OCI-LY1 (cell line): ENCODE measurements at regions not wholly inside any gene's neighbourhood (a gene's known extent, or its start where the extent isn't known, plus 50 kb on each side); places are given as distances from the start of the nearest gene placed in this dataset.
"Not testable (repeated sequence)": the region's sequence is repeated elsewhere in the genome, so short reads cannot be mapped to it uniquely, and the experiment has no call there.

Experiments used
- H2AFZ ChIP-seq: fragments of 200-600 bp; sonication (generic), shearing (Covaris generic); 2 replicates; pipeline ENCODE4 v1.6.0; 2014; ENCODE audit warnings: antibody characterized with exemption, mild to moderate bottlenecking, low read length
- H3F3A ChIP-seq: fragments of 200-600 bp; sonication (generic), shearing (Covaris generic); 2 replicates; pipeline ENCODE4 v1.6.0; 2014; ENCODE audit warnings: mild to moderate bottlenecking, antibody characterized with exemption, low read length, moderate library complexity; ENCODE audit not compliant: insufficient read depth
- H3K27ac ChIP-seq: fragments of 200-600 bp; sonication (generic); 2 replicates; pipeline ENCODE4 v1.5.1; 2014; ENCODE audit warnings: low read length, mixed run types, mild to moderate bottlenecking, low read depth; ENCODE audit not compliant: poor library complexity, severe bottlenecking
- H3K27me3 ChIP-seq: fragments of 200-600 bp; sonication (generic); 2 replicates; pipeline ENCODE4 v1.6.0; 2014; ENCODE audit warnings: antibody characterized with exemption, mild to moderate bottlenecking, low read length, moderate library complexity; ENCODE audit not compliant: insufficient read depth
- H3K36me3 ChIP-seq: fragments of 200-600 bp; sonication (generic); 2 replicates; pipeline ENCODE4 v1.6.1; 2014; ENCODE audit warnings: mild to moderate bottlenecking, antibody characterized with exemption, low read length, moderate library complexity, mixed read lengths; ENCODE audit not compliant: insufficient read depth
- H3K4me1 ChIP-seq: fragments of 200-600 bp; sonication (generic); 2 replicates; pipeline ENCODE4 v1.5.1; 2014; ENCODE audit warnings: mild to moderate bottlenecking, low read length, moderate library complexity; ENCODE audit not compliant: insufficient read depth, severe bottlenecking
- H3K4me2 ChIP-seq: fragments of 200-600 bp; sonication (generic), shearing (Covaris generic); 2 replicates; pipeline ENCODE4 v1.6.1; 2014; ENCODE audit warnings: low read length
- H3K4me3 ChIP-seq: fragments of 200-600 bp; sonication (generic); 2 replicates; pipeline ENCODE4 v1.5.1; 2014; ENCODE audit warnings: low read length, low read depth, mild to moderate bottlenecking, mixed read lengths; ENCODE audit not compliant: poor library complexity, severe bottlenecking
- H3K79me2 ChIP-seq: fragments of 200-600 bp; shearing (Covaris generic); 2 replicates; pipeline ENCODE4 v1.6.1; 2016; ENCODE audit warnings: mixed run types, low read length, mixed read lengths; ENCODE audit not compliant: insufficient read depth
- H3K9ac ChIP-seq: fragments of 200-600 bp; sonication (generic), shearing (Covaris generic); 2 replicates; pipeline ENCODE4 v1.6.1; 2014; ENCODE audit warnings: mild to moderate bottlenecking, low read length, mixed read lengths
- H3K9me2 ChIP-seq: fragments of 200-600 bp; sonication (generic), shearing (Covaris generic); 2 replicates; pipeline ENCODE4 v1.6.1; 2014; ENCODE audit warnings: low read depth, mild to moderate bottlenecking, low read length, mixed read lengths
- H3K9me3 ChIP-seq: fragments of 200-600 bp; shearing (Covaris generic); 2 replicates; pipeline ENCODE4 v1.6.1; 2014; ENCODE audit warnings: low read length, mixed read lengths
- H4K20me1 ChIP-seq: fragments of 200-600 bp; sonication (generic), shearing (Covaris generic); 2 replicates; pipeline ENCODE4 v1.6.0; 2016; ENCODE audit warnings: mild to moderate bottlenecking, low read length; ENCODE audit not compliant: insufficient read depth
- EZH2 ChIP-seq: fragments of 200-600 bp; sonication (generic), shearing (Covaris generic); IDR thresholded peaks from 2 replicates; pipeline ENCODE4 v1.8.0; 2017; ENCODE audit warnings: borderline replicate concordance, mixed run types, mild to moderate bottlenecking, antibody characterized with exemption, low read length, moderate library complexity, mixed read lengths
- TF ChIP-seq, protein P1 (sequence below): fragments of 200-600 bp; sonication (generic), shearing (Covaris generic); IDR thresholded peaks from 2 replicates; pipeline ENCODE4 v1.5.1; 2017; ENCODE audit warnings: mild to moderate bottlenecking, antibody characterized with exemption, low read length, moderate library complexity, mixed read lengths

DNA sequence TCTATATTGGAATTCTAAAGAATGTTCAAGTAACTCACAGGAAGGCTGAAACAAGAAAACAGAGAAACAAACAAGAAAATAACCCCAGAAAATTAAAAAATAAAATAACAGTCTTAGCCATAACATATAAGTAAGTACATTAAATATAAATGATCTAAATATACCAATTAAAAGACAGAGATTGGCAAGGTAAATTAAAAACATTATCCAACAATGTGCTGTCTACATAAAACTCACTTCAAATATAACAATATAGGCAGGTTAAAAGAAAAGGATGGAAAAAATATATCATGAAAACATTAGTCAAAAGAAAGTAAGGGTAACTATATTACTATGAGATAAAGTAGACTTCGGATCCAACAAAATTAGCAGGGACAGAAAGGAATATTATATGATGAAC, 98.1 kb upstream of the NANOS1 start:
- Histone ChIP-seq H3K4me1 (no peaks in the 10 kb centered on the region), H3K36me3 (no peaks in the 10 kb centered on the region), H3K4me2 (no peak overlapping the region), H3K4me3 (no peak overlapping the region), H3F3A (no peaks in the 10 kb centered on the region), H2AFZ (no peak overlapping the region), H3K9me3 (no peaks in the 10 kb centered on the region; the same call in 1 of the 2 replicates), H3K9me2 (no peaks in the 10 kb centered on the region), H3K9ac (no peak overlapping the region), H3K27ac (no peak overlapping the region), H4K20me1 (no peaks in the 10 kb centered on the region), H3K27me3 (no peaks in the 10 kb centered on the region), H3K79me2 (no peaks in the 10 kb centered on the region)
- TF ChIP-seq, protein P1, sequence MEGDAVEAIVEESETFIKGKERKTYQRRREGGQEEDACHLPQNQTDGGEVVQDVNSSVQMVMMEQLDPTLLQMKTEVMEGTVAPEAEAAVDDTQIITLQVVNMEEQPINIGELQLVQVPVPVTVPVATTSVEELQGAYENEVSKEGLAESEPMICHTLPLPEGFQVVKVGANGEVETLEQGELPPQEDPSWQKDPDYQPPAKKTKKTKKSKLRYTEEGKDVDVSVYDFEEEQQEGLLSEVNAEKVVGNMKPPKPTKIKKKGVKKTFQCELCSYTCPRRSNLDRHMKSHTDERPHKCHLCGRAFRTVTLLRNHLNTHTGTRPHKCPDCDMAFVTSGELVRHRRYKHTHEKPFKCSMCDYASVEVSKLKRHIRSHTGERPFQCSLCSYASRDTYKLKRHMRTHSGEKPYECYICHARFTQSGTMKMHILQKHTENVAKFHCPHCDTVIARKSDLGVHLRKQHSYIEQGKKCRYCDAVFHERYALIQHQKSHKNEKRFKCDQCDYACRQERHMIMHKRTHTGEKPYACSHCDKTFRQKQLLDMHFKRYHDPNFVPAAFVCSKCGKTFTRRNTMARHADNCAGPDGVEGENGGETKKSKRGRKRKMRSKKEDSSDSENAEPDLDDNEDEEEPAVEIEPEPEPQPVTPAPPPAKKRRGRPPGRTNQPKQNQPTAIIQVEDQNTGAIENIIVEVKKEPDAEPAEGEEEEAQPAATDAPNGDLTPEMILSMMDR = no peak
- TF ChIP-seq EZH2 = no peak

DNA sequence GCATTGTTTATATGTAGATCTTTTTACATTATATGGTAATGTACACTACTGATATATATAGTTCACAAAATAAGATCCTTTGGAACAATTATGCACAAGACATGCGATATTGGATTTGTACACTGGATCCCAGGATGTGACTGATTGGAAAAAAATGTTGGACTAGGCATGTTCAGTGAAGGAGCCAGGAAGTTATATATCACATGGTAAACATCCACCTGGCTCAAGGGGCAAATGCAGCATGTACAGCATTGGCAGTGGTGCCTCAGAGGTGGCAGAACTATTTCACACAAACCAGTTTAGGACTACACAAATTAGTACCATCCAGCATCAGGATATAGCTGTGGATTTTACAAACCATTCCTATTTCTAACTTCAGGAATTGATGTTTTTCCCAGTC, 97.4 kb upstream of the NANOS1 start:
- H3K9me2 ChIP-seq, H3K4me3 ChIP-seq, H2AFZ ChIP-seq, H3K36me3 ChIP-seq, H3K79me2 ChIP-seq, H3K9ac ChIP-seq, H3K4me2 ChIP-seq, H3K4me1 ChIP-seq, H4K20me1 ChIP-seq, H3F3A ChIP-seq, H3K9me3 ChIP-seq, H3K27ac ChIP-seq, H3K27me3 ChIP-seq: not testable (repeated sequence)

DNA sequence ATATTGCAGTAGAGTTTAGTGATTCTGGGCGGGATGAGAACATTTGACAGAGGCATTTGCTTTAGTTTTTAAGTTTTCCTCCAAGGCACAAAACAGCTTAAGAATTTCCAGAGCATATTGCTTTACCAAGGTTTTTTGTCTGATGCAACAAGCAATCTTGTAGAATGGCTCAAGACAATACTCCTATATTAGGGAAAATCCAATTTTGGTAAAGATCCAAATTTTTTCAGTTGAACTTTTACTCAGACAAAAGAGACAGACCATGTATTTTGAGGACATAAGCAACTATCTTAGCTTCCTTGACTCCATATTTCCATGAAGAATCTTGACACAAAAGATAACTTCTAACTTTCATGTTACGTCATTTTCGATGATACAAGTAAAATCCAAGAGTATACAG, 92.3 kb upstream of the NANOS1 start:
- no peaks in the 10 kb centered on the region for H3K36me3 ChIP-seq
- H3K4me1 ChIP-seq = no peaks in the 10 kb centered on the region
- H3K4me2 ChIP-seq = no peak overlapping the region
- no peaks in the 10 kb centered on the region for H3K27me3 ChIP-seq
- no peak overlapping the region for H2AFZ ChIP-seq
- no peak overlapping the region for H3K27ac ChIP-seq
- no peak overlapping the region for H3K9ac ChIP-seq
- H4K20me1 ChIP-seq = no peaks in the 10 kb centered on the region
- no peaks in the 10 kb centered on the region for H3K9me3 ChIP-seq
- H3K4me3 ChIP-seq = no peak overlapping the region
- no peaks in the 10 kb centered on the region for H3K79me2 ChIP-seq
- H3K9me2 ChIP-seq = no peaks in the 10 kb centered on the region
- TF ChIP-seq, protein P1 = no peak
- no peak for TF ChIP-seq EZH2
- no peaks in the 10 kb centered on the region for H3F3A ChIP-seq

DNA sequence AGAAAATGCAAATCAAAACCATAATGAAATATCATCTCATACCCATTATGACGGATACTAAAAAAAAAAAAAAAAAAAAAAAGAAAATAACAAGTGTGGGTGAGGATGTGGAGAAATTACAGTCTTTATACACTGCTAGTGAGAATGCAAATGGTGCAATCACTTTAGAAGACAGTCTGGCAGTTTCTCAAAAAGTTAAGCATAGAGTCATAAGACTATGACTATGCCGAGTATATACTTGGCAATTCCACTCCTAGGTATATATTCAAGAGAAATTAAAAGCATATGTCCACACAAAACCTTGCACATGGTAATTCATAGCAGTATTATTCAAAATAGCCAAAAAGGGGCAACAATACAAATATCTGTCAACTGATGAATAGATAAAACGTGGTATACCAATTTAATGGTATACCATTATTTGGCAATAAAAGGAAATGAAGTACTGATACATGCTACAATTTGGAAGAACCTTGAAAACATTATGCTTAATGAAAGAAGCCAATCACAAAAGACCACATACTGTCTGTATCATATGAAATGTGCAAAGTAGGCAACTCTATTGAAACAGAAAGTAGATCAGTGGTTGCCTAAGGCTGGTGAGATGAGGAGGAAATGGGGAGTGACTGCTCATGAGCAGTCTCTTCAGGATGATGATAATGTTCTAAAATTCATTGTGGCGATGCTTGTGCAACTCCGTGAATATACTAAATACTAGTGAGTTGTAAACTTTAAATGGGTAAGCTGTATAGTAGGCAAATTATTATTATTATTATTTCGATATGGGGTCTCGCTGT, 90.1 kb upstream of the NANOS1 start:
- TF ChIP-seq EZH2 = no peak
- TF ChIP-seq, protein P1 = no peak
- H3K9me2 ChIP-seq = no peaks in the 10 kb centered on the region
- H3K9ac ChIP-seq = no peak overlapping the region
- H3K27me3 ChIP-seq = no peaks in the 10 kb centered on the region; the same call in 1 of the 2 replicates
- H3K79me2 ChIP-seq = no peaks in the 10 kb centered on the region
- no peak overlapping the region for H3K27ac ChIP-seq
- H4K20me1 ChIP-seq = no peaks in the 10 kb centered on the region
- H3K9me3 ChIP-seq = no peaks in the 10 kb centered on the region
- H3K36me3 ChIP-seq = no peaks in the 10 kb centered on the region
- H3K4me3 ChIP-seq = no peak overlapping the region
- no peak overlapping the region for H3K4me2 ChIP-seq
- no peaks in the 10 kb centered on the region for H3F3A ChIP-seq
- H2AFZ ChIP-seq = no peak overlapping the region
- no peaks in the 10 kb centered on the region for H3K4me1 ChIP-seq
